Putamen (tissue), 1 donor: ENCODE measurements at regions not wholly inside any gene's neighbourhood (a gene's known extent, or its start where the extent isn't known, plus 50 kb on each side); places are given as distances from the start of the nearest gene placed in this dataset.

Experiments
- DNase-seq: peaks from one replicate; pipeline ENCODE4 v3.0.0-alpha.2; 2016; ENCODE audit warnings: low spot score

DNA sequence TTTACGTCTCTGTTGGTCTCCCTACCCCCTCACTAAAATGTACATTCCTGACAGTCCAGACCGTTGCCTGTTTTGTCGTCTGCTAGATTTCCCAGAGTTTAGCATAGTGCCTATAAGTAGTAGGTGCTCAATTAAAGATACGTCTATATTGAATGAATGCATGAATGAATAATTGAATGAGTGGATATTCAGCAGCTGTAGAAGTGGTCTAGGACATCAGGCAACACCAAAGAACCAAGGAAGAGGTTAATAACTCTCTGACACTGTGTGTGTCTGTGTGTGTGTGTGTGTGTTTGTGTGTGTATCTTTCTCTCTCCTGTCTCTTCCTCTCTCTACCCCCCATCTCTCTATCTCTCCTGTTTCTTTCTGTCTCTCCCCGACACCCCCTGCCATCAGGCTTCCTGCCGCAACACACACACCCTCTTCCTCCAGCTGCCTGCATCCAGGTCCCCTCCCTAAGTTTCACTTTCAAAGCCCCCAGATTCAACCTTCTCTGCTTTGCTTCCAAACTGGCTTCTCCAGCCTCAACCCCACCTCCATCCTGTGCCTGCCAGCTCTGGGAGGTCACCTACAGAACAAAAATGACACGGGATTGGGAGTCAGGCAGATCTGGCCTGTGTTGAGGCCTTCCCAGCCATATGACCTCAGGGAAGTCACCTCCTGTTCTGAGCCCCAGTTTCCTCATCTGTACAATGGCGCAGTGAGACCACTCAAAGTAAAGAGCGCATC is 119.9 kb upstream of the NCOR2 start:
- no peak for DNase-seq

DNA sequence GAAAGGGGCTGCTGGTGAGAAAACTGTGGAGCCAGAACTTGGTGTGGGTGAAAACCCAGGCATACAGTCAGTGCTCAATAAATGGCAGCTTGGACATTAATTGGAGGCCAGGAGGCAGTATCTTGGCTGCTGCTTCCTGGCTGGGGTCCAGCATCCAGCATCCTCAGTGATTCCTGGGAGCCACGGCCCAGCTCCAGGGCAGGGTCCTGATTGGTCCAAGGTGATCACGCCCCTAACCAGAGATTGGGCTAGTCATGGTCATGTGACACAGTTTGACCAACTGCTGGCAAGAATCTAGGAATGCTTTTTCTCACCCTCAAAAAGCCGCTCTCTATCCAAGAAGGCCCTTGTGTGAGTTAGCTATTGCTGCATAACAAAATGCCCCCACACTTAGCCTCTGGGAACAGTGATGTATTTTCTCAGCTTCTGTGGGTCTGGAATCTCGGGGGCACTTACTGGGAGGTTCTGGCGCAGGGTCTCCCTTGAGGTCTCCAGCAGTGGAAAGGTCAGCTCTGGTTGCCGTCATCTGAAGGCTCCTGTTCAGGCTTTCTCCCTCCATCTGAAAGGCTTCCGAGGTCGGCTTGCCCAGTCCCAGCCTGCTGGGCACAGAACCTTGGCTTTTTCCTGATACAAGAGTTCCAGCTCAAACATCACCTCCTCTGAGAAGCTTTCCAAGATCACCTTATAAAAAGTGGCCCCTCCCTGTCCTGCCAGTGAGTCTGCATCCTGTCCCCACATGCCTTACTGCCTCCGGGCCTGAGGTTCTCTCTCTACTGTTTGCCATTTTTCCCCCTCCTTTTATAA is 119.2 kb upstream of the NCOR2 start:
- DNase-seq: no peak

DNA sequence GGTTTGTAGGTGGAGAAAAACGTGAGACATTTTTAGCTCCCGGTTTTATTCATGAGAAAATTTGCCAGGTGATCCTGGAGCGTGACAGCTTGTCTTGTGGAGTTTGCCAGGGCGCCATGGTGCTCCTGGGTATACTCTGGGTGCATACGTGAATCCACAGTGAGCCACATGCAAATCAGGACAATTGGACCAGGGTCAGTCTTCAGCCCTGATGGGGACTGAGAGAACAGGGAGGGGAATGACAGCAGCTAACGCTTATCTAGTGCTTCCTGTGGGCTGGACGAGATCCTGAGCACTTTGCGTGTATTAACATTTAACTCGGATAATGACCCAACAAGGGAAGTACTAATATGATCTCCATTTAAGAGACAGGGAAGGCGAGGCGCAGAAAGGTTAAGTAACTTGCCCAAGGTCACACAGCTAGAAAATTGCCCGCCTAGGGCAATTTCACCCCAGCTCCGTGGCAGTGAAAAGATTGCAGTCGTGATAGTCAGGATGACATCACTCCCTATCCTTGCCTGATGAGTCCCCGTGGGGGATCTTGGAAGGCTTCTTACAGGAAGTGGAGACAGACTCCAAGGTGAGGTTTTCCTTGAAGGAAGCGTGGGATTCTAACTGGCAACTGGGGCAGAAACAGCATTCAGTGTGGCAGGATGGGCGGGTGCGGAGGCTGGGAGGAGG is 118.4 kb upstream of the NCOR2 start:
- peak; percentile 63 for DNase-seq

DNA sequence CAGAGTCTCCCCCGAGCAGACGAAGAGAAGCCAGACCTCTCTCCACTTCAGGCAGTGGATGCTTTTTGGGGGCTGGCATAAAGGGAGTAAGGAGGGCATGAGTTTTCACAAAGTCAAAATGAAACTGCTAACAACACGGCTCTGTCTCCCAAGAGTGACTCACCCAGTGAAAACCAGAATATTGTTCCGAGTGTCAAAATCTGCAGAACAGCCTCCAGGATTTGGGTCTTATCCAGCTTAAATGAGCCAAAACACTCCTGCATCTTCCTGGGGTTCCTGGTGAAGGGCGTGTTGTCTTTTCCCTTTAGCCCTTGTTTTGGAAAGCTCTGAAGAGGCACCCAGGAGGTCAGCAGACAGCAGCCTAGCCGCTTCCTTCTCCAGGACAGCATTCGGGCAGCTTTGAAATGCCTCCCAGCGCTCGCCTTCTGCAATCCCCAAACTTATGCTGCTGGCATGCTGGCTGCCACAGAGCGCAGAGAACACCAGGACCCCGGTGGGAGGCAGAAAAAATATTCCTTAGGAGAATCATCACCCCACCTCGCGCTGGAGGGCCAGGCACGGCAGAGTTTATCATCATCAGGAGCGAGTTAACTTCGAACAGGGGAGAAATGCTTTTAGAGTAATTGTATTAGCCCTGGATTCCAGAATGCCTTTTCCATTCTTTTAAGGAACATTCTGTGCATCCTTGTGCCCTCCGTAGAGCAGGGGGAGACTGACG is 117.7 kb upstream of the NCOR2 start:
- DNase-seq: peak; percentile 70

DNA sequence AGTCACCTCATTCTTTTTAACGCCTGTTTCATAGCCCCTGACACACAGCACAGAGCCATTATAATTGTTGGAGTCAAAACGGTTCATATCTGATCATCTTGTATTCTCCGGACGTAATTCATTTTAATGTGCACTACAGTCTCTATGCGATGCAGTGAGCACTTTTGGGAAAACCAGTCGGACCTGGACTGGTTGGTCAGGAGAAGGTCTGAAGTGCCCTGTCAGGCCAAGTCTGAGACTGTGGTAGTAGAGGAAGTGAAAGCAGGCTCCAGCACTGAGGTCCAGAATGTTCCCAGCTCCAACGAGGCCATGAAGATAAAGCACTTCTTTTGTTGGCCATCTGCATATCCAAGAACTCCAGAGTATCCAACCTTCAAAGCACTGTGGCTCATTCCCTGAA is 117.1 kb upstream of the NCOR2 start:
- DNase-seq: no peak

DNA sequence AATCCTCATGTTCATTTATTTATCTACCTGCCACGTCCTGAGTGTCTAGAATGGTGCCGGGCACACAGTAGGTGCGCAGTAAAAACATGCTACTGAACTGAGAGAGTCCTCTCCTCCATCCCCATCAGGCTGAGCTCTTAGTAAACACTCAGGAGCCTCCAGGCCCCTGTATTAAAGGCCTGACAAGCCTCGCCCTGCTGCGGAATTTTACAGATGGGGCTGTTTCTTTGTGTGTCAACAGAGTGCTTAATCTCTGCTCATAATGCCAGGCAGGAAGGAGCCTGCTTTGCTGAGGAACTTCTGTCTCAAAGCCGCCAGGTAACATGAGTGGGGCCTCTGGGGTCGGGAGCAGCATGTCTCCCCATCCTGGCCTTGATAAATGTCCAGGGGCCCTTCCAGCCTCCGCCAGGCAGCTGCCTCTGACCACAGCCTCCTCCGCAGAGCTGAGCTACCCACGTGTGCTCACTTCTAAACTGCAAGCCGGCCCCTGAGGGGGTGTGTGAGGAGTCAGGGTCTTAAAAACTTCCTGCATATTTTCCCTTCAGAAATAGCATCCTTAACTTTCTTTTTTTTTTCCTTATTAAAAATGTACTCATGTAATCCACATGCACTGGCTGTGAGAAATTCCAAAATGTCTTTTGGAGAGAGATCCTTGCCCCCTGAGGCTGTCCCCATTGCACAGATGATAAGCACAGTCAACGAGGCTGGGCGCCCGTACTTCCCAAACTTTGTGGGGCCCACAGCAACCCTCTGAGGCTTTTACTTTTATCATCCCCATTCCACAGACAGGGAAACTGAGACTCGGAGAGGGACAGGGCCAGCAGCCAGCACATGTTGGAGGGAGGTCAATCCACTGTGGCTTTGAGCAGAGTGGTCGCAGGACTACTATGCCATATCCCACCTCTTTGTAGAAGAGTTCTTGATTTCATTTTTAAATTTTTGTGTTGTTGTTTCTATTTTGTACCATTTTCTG is 116.0 kb upstream of the NCOR2 start:
- DNase-seq: no peak

DNA sequence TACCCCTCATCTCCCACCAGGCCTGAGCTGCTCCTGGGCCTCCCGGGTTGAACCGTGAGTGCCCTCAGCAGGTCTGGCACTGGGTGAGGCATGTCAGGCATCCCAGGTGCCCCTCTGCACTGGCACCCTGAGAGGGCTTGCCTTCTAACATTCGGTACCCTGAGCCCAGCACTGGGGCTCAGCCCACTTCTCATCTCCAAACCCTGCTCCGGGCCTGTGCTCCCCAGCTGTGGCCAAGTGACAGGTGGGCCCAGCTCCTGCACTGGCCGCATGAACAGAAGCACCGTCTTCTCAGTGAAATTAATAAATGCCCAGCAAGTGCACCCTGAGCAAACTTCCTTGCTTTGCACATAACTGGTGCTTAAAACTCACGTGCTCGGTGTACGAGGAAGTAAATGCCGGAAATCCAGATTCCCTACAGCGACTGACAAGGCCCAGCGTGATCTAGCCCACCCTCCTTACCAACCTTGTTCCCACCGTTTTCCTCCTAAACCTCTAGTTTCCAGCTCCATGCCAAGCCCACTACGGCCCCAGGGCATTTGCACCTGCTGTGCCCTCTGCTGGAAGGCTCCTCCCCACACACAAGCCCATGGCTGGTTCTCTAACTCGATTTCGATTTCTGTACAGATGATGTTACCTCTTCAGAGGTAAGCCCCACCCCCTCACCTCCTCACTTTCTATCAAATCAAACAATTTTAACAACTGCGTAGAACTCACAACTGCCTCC is 115.2 kb upstream of the NCOR2 start:
- no peak for DNase-seq

DNA sequence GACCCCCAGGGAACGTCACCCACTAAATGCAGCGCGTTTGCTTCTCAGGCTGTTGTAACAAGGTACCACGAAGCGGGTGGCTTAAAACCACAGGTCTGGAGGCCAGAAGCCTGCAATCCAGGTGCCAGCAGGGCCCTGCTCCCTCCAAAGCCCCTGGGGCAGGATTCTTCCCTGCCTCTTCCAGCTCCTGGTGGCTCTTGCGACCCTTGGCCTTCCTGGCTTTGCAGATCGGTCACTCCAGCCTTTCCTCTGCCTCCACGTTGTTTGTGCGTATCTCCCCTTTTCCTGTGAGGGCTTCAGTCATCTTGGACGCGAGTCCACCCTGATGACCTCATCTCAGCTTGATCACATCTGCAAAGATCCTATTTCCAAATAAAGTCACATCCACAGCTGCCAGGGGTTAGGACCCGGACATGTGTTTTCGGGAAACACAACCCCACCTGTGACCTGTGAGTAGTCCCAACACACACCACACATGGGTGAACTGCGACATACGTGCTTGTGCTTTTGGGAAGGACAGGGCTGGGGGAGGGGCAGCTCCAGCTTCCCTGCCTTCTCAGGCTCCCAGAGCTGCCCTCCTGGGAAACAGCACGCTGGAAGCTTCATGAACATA is 114.5 kb upstream of the NCOR2 start:
- no peak for DNase-seq

DNA sequence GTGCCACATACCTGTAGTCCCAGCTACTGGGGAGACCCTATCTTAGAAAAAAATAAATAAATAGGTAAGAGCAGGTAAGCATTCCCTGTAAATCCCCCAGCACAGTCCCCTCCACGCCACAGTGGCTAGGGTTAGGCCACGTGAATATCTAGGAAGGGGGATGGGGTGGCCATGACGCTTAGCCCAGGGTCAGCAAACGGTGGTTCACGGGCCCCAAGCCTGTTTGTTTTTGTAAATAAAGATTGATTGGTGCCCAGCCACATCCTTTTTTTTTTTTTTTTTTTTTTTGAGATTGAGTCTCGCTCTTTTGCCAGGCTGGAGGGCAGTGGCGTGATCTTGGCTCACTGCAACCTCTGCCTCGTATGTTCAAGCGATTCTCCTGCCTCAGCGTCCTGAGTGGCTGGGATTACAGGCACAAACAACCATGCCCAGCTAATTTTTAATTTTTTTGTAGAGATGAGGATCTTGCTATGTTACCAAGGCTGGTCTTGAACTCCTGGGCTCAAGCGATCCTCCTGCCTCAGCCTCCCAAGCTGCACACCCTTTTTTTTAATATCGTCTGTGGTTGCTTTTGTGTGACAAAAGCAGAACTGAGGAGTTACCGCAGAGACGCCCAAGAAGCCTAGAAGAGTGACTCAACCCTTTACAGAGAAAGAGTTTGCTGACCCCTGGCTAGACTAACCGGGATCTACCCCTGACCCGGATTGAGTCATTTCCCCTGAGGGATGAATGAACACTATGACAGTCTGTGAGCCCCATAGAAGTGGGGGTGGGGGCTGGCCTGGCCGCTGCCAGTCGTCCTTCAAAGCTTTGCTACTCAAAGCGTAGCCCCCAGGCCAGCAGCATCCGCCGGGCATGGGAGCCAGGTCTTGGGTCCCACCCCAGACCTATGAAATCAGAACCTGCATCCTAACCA is 113.7 kb upstream of the NCOR2 start:
- no peak for DNase-seq

DNA sequence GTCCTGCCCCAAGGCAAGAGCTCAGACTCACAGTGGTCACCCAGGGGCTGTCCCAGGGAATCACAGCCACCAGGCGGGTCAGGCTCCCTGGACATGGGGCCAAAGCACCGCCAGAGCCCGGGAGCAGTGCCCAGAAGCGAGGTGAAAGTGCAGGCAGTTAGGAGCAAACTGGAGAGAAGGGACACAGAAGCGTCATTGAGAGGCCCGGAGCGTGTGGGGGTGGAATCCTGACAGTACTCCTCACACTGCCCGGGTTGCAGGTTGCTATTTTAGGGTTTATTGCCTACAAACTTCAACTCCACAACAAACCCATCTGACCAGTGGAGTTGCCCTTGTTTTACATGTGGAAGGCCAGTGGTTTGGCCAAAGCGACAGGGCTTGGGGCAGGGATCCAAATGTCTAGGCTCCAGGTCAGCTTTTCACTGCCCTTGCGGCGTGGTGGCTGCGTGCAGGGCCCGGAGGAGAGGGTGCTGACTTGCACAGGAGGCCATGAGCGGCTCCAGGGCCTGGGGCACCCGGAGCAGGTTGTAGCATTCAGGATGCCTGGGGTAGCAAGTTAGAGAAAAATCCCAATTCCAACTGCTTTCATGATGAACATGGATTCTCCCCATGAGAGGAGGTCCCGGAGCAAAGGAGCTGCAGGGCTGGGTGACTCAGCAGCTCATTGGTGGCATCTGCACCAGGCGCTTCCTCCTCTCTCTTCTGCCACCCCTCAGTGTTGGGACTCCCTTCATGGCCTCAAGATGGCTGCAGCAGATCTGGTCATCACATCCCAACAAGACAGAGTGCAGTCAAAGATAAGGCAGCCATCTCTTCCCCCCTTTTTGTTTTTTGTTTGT is 112.3 kb upstream of the NCOR2 start:
- no peak for DNase-seq

DNA sequence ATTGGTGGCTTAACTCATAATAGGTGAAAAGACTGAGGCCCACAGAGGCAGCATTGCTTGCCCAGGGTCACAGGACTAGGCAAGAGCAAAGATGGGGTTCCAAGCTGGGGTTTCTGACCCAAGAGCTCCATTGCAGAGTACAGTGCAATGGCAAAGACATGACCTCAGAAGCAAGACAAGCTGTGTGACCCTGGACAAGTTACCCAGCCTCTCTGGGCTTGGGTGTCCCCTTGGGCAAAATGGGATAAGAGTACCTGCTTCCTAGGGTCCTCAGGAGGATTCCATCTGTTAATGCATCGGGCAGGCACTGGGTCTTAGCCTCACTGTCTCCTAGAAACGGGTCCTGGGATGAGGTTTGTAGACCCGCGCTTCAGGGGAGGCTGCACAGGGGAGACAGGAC is 111.6 kb upstream of the NCOR2 start:
- no peak for DNase-seq

DNA sequence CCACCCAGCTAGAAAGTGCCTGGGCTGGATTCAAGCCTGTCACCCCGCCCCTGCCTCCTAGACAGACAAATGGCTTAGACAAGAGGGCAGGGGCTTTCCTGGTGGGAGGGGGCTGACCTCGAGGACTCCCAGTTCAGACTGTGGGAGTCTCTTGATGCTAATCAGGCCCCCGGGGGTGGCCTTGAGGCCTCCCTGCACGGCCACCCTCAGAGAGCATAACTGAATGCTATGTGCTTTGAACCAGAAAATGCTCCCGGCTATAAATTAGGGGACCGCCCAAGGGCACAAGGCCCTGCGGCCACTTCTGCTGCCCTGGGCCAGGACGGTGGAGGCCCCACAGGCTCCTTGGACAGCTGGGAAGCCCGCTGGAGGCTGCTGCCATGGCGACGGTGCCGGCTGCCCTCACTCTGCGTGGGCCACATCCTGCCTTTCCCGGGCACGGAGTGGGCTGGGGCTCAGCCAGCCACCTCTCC is 111.0 kb upstream of the NCOR2 start:
- no peak for DNase-seq

DNA sequence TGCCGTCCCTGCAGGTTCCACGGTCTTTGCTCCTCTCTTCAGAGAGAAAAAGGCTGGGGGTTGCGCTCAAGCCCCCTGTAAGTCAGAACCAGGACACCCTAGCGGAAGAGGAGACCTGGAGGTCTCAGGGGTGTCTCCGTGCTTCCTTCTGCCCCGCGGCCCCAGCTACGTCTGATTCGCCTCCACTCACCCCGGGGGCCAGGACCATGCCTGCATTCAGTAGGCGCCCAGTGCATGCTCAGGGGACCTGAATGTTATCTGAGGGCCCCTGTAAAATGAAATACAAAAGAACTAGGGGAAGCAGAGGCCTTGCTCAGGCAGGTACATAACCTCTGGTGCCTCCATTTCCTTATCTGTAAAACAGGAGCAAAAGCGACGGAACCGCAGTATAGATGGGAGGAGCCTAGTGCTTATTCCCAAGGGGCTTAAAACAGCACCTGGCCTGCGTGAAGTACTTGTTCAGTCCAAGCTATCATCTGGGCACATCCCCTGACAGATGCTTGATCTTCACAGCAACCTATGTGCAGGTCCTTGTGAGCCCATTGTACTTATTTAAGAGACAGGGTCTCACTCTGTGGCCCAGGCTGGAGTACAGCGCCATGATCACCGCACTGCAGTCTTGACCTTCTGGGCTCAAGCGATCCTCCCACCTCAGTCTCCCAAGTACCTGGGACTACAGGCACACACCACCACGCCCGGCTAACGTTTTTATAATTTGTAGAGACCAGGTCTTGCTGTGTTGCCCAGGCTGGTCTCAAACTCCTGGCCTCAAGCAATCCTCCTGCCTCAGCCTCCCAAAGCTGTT is 110.3 kb upstream of the NCOR2 start:
- DNase-seq: no peak

DNA sequence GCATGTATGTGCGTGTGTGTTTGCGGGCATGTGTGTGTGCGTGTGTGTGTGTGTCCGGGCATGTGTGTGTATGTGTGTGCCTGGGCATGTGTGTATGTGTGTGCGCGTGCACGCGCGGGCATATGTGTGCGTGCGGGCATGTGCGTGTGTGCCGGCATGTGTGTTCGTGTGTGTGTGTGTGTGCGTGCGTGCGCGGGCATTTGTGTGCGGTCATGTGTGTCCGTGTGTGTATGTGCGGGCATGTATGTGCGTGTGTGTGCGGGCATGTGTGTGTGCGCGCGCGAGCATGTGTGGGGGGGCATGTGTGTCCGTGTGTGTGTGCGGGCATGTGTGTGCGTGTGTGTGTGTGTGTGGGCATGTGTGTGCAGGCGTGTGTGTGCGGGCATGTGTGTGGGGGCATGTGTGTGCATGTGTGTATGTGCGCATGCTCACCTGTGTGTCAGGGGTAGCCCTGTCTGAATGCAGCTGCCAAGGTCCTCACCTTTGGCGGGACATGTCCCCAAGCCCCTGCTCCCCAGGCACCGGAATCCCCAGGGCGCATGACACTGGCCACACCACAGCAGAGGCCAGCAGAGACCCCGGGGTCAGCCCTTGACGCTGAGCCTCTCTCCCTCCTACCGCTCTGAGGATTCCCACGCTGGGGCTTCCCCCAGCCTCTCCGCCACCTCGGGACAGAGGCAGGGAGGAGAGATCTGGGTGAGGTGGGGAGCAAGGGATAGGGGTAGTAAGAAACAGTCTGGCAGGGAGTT is 109.5 kb upstream of the NCOR2 start:
- no peak for DNase-seq

DNA sequence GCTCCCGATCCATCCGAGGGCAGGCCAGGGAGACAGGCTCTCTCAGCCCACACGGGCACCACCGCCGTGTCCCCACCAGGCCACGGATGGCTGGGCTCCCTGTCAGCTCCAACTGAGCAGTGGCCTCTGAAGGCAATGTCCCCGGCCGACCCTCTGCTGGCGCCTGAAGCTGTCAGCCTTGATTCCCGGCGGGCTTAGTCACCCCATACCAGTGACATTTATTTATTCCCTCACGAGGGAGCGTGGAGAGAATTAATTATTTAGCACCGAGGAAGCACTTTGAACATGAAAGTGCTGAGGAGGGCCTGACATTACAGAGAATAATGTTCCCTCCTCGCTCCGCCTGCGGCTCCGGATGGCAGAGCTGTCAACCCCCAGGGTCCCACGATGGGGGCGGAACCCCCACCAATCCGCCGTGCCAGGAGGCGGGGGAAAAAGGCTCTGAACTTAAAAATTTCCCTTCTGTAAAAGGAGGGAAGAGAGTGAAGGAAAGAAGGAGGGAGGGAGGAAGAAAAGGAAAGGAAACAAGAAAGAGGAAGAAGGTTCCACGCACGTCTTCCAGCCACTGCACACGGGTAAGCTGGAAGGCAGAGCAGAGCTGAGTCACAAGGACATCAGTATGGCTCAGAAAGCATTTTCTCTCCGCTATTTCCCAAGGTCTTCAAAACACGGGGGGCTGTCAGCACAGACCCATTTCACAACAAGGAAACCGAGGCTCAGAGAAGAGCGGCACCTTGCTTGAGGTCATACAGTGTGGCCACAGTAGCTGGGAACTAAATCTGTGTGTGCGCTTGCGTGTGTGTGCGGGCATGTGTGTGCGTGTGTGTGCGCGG is 108.7 kb upstream of the NCOR2 start:
- DNase-seq: no peak
